NCI-H1930 (cell line): ENCODE measurements at regions not wholly inside any gene's neighbourhood (a gene's known extent, or its start where the extent isn't known, plus 50 kb on each side); places are given as distances from the start of the nearest gene placed in this dataset.
"Not testable (repeated sequence)": the region's sequence is repeated elsewhere in the genome, so short reads cannot be mapped to it uniquely, and the experiment has no call there.

Experiments
- DNase-seq, 2 experiments: peaks; one replicate each; lab custom pipeline; 2025; lab: John Stamatoyannopoulos, UW

DNA sequence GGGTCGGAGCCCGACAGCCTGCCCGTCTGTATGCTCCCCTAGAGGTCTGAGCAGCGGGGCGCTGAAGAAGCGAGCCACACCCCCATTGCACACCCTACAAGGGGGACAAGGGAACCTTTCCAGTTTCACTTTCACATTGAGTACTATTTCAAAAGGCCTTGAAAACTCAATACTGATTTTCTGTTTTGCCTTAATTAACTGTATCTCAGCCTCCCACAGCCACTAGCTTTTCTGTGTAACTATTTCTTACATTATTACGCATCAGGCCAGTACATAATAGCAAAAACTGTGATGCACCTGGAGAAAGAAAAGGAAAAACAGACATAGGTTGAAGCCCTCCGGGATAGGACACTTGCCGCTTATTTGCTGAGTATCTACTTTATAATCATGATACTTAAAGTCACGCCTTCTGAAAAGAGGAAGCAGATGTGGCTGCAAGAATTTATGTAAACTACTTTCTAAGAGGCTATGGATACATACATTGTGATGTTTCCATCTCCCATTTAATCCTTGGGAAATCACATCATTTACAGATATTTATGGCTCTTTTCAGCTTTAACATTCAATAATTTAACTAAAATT, 1719.5 kb downstream of the MRPL39 start:
- no peak for DNase-seq

DNA sequence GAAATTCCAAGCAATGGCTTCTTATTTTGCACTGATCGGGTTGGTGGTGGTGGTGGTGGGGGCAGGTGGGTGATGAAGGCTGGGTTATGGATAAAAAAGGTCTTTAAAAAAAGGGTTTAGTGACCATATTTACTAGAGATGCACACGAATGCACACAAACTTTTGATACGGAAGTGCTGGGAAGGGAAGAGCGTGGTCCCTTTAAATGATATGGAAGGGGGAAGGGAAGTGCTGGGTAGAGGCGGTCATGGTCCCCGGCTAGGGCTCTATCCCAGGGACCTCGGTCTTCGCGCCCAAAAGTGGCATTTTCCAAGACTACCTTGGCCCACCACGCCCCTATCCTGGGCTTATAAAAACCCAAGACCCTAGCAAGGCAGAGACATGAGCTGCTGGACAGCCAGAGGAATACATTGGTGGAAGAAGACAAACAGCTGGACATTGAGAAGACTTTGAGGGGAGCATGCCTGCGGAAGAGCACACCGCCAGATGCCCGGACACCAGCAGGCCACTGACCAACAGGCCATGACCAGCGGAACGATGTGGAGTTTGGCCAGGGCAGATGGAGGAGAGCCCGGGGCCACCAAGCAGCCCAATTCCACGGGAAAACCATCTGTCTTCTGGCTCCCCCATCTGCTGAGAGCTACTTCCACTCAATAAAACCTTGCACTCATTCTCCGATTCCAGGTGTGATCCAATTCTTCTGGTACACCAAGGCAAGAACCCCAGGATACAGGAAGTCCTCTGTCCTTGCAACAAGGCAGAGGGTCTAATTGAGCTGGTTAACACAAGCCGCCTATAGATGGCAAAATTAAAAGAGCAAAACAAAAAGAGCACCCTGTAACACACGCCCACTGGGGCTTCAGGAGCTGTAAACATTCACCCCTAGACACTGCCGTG, 1720.2 kb downstream of the MRPL39 start:
- no peak for DNase-seq

DNA sequence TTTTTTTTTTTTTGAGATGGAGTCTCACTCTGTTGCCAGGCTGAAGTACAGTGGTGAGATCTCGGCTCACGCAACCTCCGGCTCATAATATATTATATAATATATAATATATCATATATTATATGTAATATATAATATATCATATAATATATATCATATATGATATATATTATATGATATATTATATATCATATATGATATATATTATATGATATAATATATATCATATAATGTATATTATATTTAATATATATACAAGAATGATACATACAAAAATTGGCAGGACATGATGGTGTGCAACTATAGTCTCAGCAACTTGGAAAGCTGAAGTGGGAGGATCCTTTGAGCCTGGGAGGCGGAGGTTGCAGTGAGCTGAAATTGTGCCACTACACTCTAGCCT, 1725.5 kb downstream of the MRPL39 start:
- no peak for DNase-seq

- DNase-seq, result no peak
Observed at GRCh38 chr21:23876925-23877558, 1730.2 kb downstream of the MRPL39 start.

DNA sequence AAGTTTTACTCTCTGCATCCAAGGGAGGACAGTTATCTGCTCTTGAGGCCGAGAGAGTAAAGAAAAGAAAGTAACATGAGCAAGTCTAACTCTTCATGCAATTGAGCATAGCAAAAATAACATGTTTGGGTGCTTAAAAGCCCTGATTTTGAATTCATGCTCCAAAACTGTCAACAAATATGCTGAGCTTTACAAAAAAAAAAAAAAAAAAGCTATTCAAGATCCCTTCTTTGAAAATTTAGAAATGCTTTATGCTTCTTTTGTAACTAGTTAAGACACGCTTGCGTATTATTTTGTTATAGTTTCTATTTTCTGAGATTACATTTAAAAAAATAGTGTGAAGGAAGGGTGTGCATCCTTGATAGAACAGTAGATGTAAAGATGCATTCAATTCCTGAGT, 1733.0 kb downstream of the MRPL39 start:
- DNase-seq, result no peak

GRCh38 chr21:23861911-23862504, 1745.3 kb downstream of the MRPL39 start:
- DNase-seq, result no peak

DNA sequence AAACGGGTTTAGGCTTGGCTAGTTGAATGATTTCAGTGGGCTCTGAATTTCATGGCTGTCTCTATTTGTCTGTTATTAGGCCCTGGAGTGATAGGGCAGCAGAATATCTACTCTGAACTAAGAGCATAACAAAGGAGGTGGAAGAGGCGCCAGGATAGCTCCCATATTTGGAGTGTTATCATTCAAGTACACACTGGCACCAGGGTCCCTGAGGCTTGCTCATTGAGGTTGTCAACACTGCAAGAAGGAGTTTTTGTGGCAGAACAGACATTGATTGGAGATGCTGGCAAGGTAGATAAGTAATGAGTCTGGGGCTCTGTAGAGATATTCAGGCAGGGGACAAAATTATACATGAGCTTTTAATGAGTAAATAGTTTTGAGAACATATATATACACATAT, 1748.4 kb downstream of the MRPL39 start:
- DNase-seq, result no peak

DNA sequence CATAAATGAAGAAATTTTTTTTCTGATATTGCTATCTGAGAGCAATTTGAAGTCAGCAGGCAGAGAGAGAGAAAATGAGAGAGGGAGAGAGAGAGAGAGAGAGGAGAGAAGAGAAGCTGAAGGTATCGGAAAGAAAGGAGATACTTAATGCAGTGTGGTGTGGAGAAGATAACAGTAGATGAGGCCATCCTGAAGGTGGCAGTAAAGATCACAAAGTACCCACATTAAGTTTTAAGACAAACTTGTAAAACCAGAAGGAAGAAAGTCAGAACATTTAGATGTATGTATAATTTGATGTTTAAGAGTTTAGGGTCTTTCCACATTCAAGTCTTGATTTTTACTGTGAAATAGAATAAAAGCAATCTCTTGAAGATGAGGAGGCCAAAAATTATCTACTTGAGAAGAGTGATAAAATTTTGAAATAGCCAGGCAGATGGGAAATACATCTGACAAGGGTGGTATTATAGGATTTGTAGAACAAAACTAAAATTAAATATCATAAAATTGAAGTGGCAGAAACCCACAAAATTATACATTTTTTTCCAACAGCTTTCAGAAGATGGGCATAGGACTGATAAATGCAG, 1753.4 kb downstream of the MRPL39 start:
- DNase-seq, result no peak

GRCh38 chr21:23837564-23837963, 1769.7 kb downstream of the MRPL39 start:
- DNase-seq, result no peak

DNA sequence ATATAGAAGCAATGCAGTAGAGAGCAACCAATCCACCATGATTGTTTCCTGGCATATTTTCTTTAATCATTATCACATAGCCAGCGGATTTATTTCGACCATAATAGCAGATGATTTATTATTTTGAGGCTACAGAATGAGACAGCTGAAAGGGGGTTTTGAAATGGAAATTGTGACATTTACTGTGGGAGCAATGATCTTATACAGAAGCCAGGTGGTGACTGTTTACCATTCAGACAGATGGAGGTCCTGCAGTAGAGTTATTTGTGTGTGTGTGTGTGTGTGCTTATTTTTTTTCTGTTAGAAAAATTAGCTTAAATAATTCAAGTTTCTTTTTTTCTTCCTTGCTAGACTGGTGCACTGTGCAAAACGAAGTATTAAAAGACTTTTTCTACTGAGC, 1784.5 kb downstream of the MRPL39 start:
- peak; percentile 83 to 84 for DNase-seq

DNA sequence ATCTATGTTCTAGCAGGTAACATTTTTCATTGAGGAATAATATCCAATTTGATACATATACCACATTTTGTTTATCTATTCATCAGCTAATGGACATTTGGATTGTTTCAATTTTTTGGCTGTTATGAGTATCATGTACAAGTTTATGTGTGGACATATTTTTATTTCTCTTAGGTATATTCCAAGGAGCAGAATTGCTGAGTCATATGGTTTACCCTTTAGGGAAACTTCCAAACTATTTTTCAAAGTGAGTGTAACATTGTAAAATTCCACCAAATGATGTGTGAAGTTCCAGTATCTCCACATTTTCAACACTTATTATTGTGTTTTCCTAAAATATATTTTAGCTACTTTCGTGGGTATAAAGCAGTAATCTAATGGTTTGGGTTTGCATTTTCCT, 1789.9 kb downstream of the MRPL39 start:
- DNase-seq, result no peak

DNA sequence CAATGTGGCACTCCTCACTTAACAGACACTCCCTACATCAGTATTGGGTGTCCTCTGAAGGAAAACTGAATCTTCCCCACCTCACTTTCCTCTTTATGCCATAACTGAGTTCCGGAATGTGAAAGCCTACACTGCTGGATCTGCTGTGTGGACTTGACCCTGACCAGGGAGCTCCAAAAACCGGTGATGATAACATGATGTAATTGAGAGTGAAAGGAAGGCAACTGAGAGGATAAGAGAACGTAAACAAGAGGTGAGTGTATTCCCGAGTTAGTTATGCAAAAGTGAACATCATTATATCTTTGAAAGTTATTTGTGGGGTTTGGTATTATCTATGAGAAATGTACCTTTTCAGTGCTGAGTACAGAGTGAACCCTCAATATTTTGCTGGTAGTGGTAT, 1794.8 kb downstream of the MRPL39 start:
- no peak for DNase-seq

DNA sequence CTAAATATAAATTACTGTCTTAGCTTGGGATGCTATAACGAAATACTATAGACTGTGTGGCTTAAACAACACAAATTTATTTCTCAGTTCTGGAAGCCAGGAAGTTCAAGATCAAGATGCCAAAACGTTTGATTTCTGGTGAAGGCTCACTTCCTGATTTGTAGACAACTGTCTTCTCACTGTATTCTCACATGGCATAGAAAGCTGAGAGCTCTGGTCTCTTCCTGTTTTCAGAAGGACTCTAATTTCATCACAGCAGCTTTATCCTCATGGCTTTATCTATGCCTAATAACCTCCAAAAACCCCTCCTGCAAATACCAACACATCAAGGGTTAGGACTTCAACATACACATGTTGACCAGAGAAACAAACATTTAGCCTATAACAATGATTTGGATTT, 1795.5 kb downstream of the MRPL39 start:
- DNase-seq, result no peak

DNA sequence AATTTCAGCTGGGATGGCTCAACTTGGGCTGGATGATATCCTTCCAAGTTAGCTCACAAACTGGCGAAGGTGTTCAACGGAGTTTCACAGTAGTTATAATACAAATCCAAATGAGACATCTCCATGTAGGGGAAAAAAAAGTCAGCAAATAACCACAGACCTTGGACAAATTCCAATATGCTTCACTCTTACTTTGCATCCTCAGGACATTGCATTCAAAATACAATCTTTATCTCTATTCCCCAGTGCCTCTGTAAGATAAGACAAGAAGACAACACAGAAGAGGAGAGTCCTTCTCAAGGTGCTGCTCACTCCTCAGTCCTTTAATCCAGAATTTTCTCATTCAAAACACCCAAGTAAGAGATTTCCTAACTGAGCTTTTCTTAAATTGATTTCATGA, 1797.7 kb downstream of the MRPL39 start:
- DNase-seq, result no peak

DNA sequence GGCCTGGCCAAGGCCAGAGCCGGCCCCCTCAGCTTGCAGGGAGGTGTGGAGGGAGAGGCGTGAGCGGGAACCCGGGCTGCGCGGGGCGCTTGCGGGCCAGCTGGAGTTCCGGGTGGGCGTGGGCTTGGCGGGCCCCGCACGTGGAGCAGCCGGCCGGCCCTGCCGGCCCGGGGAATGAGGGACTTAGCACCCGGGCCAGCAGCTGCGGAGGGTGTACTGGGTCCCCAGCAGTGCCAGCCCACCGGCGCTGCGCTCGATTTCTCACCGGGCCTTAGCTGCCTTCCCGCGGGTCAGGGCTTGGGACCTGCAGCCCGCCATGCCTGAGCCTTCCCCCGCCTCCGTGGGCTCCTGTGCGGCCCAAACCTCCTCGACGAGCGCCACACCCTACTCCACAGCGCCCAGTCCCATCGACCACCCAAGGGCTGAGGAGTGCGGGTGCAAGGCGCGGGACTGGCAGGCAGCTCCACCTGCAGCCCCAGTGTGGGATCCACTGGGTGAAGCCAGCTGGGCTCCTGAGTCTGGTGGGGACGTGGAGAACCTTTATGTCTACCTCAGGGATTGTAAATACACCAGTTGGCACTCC, 1800.2 kb downstream of the MRPL39 start:
- DNase-seq, result not testable (repeated sequence)

GRCh38 chr21:23804866-23805265, 1802.4 kb downstream of the MRPL39 start:
- no peak for DNase-seq

- DNase-seq, result no peak
Observed at GRCh38 chr21:23801292-23801691, 1806.0 kb downstream of the MRPL39 start.

DNA sequence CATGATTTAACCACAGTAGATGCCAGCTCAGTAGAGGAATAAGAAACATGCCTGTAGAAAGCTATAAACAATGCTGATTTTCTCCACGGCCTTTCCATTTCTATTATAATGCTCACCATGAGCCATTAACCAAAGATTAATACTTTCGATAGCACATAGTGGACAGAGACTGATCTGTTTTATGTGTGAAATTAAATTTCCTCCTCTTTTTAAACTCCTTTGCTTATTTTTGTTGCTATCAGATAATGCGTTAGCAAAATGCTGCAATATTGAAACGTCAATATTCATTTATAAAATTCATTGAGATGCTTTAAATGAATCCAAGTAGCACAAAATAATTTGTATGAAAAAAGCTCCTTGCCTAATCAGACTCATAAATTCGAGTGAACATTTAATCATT, 1807.9 kb downstream of the MRPL39 start:
- DNase-seq, result no peak

DNA sequence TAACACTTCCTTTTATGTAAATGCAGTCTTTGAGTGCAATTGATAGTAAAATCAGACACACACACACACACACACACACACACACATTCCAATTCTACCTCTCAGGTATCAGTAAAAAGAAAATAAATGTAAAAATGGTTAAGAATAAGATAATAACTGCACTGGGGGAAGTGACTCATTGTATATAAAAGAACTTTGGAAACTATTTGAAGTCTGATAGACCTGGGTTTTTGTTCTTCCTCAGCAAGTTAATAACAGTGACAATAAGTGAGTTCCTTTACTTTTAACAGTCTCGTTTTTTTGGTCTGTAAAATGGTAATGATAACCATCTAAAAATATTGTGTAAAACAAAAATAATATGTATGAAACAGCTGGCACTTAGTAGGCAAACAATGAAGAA, 1815.0 kb downstream of the MRPL39 start:
- DNase-seq, result no peak

DNA sequence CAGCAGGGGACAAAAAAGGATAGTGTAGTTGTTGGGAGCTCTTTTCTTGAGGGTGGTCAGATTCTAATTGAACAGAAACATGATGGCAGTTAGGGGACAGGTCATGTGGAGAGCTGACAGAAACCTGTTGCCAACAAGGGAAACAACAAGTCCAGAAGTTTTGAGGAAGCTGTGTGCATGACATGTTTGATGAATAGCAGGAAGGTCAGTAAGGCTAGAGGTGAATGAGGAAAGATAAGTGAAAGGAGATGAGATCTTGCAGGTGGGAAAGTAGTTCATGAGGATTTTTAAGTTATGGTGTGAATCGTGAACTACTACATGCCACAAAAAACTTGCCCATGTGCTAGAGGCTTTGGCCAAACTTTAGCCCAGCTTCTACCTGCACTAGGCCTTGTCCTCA, 1817.4 kb downstream of the MRPL39 start:
- DNase-seq, result no peak

- DNase-seq, result no peak
Observed at GRCh38 chr21:23780326-23780725, 1827.0 kb downstream of the MRPL39 start.

DNA sequence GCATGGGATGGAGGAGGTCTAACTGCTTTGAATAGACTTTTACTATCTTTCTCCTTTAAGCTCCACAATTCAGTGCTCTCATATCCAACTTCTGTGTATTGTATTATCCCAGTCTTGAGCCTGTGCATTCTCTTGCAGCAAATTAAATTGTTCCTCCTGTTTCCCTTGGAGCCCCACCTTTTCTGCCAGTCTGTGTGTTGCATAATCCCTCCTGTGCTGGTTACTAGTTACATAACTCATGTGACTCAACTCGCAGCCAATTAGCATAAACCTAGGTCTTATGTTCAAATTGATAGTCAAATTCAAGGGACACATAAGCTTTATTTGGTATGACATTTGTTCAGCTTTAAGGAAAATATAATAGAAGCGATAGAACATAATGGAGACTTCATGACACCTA, 1863.5 kb downstream of the MRPL39 start:
- DNase-seq, result no peak
